H1 (cell line): ENCODE measurements at regions not wholly inside any gene's neighbourhood (a gene's known extent, or its start where the extent isn't known, plus 50 kb on each side); places are given as distances from the start of the nearest gene placed in this dataset.

Experiments
- ASH2L ChIP-seq: fragments of 200-600, 300-600 bp; sonication (generic); IDR thresholded peaks from one replicate; pipeline ENCODE4 v1.7.1; 2017; ENCODE audit warnings: low read length
- CHD2 ChIP-seq: IDR thresholded peaks from 2 replicates; pipeline ENCODE4 v1.6.1; 2012; ENCODE audit warnings: low read length, improper control_type of control experiment
- EP300 ChIP-seq, 2 experiments: IDR thresholded peaks; 1 replicate in 1 of 2; 2 replicates in 1 of 2; pipeline ENCODE4 v1.6.1; 2011 to 2012; ENCODE audit warnings: low read depth in 2 of 2, low read length in 2 of 2, mild to moderate bottlenecking in 2 of 2, borderline replicate concordance in 1 of 2, inconsistent platforms in 1 of 2, moderate library complexity in 1 of 2
- EZH2 ChIP-seq: fragments of 200-600 bp; sonication (generic); IDR thresholded peaks from 2 replicates; pipeline ENCODE4 v1.7.1; 2012; ENCODE audit warnings: low read depth, mild to moderate bottlenecking, moderate library complexity, low read length, inconsistent platforms; ENCODE audit not compliant: severe bottlenecking
- POLR2A ChIP-seq, 2 experiments: IDR thresholded peaks; 1 replicate in 1 of 2; 2 replicates in 1 of 2; pipeline ENCODE4 v1.6.1; 2011; ENCODE audit warnings: low read depth in 2 of 2, low read length in 2 of 2, mild to moderate bottlenecking in 2 of 2; ENCODE audit errors: control extremely low read depth in 1 of 2
- POLR2AphosphoS5 ChIP-seq: IDR thresholded peaks from 2 replicates; pipeline ENCODE4 v1.6.1; 2011; ENCODE audit warnings: low read depth, low read length
- RAD21 ChIP-seq, 2 experiments: IDR thresholded peaks in 1 of 2; conservative IDR thresholded peaks in 1 of 2; 2 replicates each; pipeline ENCODE4 v1.6.1; 2011; ENCODE audit warnings: low read depth in 2 of 2, low read length in 2 of 2, improper control_type of control experiment in 1 of 2, inconsistent platforms in 1 of 2, mild to moderate bottlenecking in 1 of 2, moderate library complexity in 1 of 2
- TAF1 ChIP-seq: IDR thresholded peaks from 2 replicates; pipeline ENCODE4 v1.6.1; 2011; ENCODE audit warnings: mild to moderate bottlenecking, low read depth, low read length
- YY1 ChIP-seq: IDR thresholded peaks from 2 replicates; pipeline ENCODE4 v1.6.1; 2011; ENCODE audit warnings: low read depth, mild to moderate bottlenecking, low read length
- ZNF274 ChIP-seq: IDR thresholded peaks from 2 replicates; pipeline ENCODE4 v1.7.0; 2012; ENCODE audit warnings: low read length, borderline replicate concordance; ENCODE audit errors: extremely low read depth
- TF ChIP-seq, protein P1 (sequence below): IDR thresholded peaks from 2 replicates; pipeline ENCODE4 v1.6.1; 2011; ENCODE audit warnings: low read length, improper control_type of control experiment
- TF ChIP-seq, protein P2 (sequence below): IDR thresholded peaks from 2 replicates; pipeline ENCODE4 v1.6.1; 2012; ENCODE audit warnings: inconsistent platforms
- TF ChIP-seq, protein P3 (sequence below), 3 experiments: IDR thresholded peaks; 1 replicate in 2 of 3; 2 replicates in 1 of 3; pipeline versions ENCODE4 v1.5.1 to v1.6.1; 2011; ENCODE audit warnings: low read length in 3 of 3, mild to moderate bottlenecking in 3 of 3, inconsistent platforms in 2 of 3, low read depth in 1 of 3, moderate library complexity in 1 of 3; ENCODE audit not compliant: insufficient read depth in 1 of 3; ENCODE audit errors: control extremely low read depth in 1 of 3
- TF ChIP-seq, protein P4 (sequence below): IDR thresholded peaks from 2 replicates; pipeline ENCODE4 v1.6.1; 2012; ENCODE audit warnings: inconsistent platforms

DNA sequence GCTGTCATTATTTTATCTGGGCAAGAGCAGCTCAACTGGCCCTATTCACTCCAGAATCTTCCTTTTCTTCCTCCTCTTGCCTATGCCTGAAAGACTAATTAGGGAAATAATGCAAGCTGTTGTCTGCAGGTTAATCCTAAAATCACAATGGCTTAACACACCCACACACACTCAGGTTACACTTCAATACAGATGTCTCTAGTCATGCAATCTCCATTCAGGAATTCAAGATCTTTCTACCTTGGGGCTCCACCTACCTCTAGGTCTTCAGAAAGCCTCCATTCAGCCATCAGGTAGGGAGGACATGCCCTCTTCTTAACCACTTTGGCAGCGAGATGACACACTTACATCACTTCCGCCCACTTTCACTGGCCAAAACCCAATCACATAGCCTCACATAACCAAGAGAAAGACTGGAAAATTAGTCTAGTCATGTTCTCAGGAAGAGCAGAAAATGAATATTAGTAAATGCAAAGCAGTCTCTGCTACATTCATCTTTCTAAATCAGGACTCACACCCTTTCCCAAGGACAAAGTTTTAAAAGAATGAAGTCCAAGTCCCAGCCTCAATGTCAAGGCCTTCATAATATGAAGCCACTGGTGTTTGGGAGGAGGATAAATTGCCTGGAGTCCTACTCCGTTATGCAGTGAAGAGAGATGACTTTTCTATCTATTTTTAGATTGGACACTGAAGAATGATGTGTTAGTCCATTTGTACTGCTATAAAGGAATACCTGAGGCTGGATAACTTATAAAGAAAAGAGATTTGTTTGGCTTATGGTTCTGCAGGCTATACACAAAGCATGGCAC lies 428.1 kb downstream of the EFNA5 start:
- 0 out of 4 replicates have a peak, but pooled peaks of 1 of the 2 experiments have one; percentile 6 for TF ChIP-seq RAD21 (IDR thresholded peaks at IDR 0.05 in 1 of 2, conservative IDR thresholded peaks at IDR 0.05 in 1 of 2; ENCODE audit: low read depth in 2 of 2, low read length in 2 of 2)
- TF ChIP-seq, protein P1, sequence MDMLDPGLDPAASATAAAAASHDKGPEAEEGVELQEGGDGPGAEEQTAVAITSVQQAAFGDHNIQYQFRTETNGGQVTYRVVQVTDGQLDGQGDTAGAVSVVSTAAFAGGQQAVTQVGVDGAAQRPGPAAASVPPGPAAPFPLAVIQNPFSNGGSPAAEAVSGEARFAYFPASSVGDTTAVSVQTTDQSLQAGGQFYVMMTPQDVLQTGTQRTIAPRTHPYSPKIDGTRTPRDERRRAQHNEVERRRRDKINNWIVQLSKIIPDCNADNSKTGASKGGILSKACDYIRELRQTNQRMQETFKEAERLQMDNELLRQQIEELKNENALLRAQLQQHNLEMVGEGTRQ, result no peak
- TF ChIP-seq, protein P2, sequence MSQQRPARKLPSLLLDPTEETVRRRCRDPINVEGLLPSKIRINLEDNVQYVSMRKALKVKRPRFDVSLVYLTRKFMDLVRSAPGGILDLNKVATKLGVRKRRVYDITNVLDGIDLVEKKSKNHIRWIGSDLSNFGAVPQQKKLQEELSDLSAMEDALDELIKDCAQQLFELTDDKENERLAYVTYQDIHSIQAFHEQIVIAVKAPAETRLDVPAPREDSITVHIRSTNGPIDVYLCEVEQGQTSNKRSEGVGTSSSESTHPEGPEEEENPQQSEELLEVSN, result no peak
- no peak for TF ChIP-seq YY1
- TF ChIP-seq, protein P3, sequence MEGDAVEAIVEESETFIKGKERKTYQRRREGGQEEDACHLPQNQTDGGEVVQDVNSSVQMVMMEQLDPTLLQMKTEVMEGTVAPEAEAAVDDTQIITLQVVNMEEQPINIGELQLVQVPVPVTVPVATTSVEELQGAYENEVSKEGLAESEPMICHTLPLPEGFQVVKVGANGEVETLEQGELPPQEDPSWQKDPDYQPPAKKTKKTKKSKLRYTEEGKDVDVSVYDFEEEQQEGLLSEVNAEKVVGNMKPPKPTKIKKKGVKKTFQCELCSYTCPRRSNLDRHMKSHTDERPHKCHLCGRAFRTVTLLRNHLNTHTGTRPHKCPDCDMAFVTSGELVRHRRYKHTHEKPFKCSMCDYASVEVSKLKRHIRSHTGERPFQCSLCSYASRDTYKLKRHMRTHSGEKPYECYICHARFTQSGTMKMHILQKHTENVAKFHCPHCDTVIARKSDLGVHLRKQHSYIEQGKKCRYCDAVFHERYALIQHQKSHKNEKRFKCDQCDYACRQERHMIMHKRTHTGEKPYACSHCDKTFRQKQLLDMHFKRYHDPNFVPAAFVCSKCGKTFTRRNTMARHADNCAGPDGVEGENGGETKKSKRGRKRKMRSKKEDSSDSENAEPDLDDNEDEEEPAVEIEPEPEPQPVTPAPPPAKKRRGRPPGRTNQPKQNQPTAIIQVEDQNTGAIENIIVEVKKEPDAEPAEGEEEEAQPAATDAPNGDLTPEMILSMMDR (IDR thresholded peaks at IDR 0.05; ENCODE audit: control extremely low read depth in 1 of 3, insufficient read depth in 1 of 3, low read depth in 1 of 3, low read length in 3 of 3), result no peak
- TF ChIP-seq POLR2AphosphoS5, result no peak
- no peak for TF ChIP-seq ZNF274
- no peak for TF ChIP-seq POLR2A (IDR thresholded peaks at IDR 0.05; ENCODE audit: control extremely low read depth in 1 of 2, low read depth in 2 of 2, low read length in 2 of 2)
- TF ChIP-seq CHD2, result no peak
- TF ChIP-seq EP300 (IDR thresholded peaks at IDR 0.05; ENCODE audit: borderline replicate concordance in 1 of 2, low read depth in 2 of 2, low read length in 2 of 2), result no peak
- TF ChIP-seq, protein P4, sequence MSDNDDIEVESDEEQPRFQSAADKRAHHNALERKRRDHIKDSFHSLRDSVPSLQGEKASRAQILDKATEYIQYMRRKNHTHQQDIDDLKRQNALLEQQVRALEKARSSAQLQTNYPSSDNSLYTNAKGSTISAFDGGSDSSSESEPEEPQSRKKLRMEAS, result no peak
- no peak for TF ChIP-seq ASH2L
- no peak for TF ChIP-seq EZH2
- TF ChIP-seq TAF1, result no peak
